NAMALWA (cell line): ENCODE measurements at regions not wholly inside any gene's neighbourhood (a gene's known extent, or its start where the extent isn't known, plus 50 kb on each side); places are given as distances from the start of the nearest gene placed in this dataset.
A peak's percentile ranks its signal among the peaks of the same experiment; 100 is the strongest.

Source experiments
- DNase-seq: peaks from one replicate; pipeline ENCODE4 v3.0.0-alpha.2; 2015; ENCODE audit warnings: low spot score

- DNase-seq = no peak
Measured at GRCh38 chr18:77329651-77330050, 80.0 kb downstream of the GALR1 start.

GRCh38 chr18:77334876-77335275 lies 85.2 kb downstream of the GALR1 start:
- DNase-seq = no peak

GRCh38 chr18:77337604-77338003 lies 88.0 kb downstream of the GALR1 start:
- DNase-seq = no peak

GRCh38 chr18:77339093-77339492 lies 89.4 kb downstream of the GALR1 start:
- DNase-seq = no peak

- no peak for DNase-seq
Measured at GRCh38 chr18:77339623-77340022, 90.0 kb downstream of the GALR1 start.

GRCh38 chr18:77340815-77341214 lies 91.2 kb downstream of the GALR1 start:
- no peak for DNase-seq

GRCh38 chr18:77341527-77342325 lies 92.1 kb downstream of the GALR1 start:
- DNase-seq = no peak

GRCh38 chr18:77342736-77343135 lies 93.1 kb downstream of the GALR1 start:
- no peak for DNase-seq

- no peak for DNase-seq
Measured at GRCh38 chr18:77343846-77344510, 94.3 kb downstream of the GALR1 start.

GRCh38 chr18:77344786-77345500 lies 95.3 kb downstream of the GALR1 start:
- no peak for DNase-seq

- DNase-seq = no peak
Measured at GRCh38 chr18:77346208-77346810, 96.7 kb downstream of the GALR1 start.

- DNase-seq = peak; percentile 61
Measured at GRCh38 chr18:77353349-77353748, 103.7 kb downstream of the GALR1 start.

- no peak for DNase-seq
Measured at GRCh38 chr18:77359561-77360314, 110.1 kb downstream of the GALR1 start.

- DNase-seq = peak; percentile 32
Measured at GRCh38 chr18:77360315-77361190, 110.9 kb downstream of the GALR1 start.

GRCh38 chr18:77361382-77361781 lies 111.7 kb downstream of the GALR1 start:
- no peak for DNase-seq

- DNase-seq = no peak
Measured at GRCh38 chr18:77365667-77366066, 116.0 kb downstream of the GALR1 start.

- DNase-seq = no peak
Measured at GRCh38 chr18:77366067-77366719, 116.5 kb downstream of the GALR1 start.

GRCh38 chr18:77366720-77367641 lies 117.3 kb downstream of the GALR1 start:
- no peak for DNase-seq

GRCh38 chr18:77369644-77370043 lies 120.0 kb downstream of the GALR1 start:
- DNase-seq = no peak
